ENCODE measurements at regions not wholly inside any gene's neighbourhood (a gene's known extent, or its start where the extent isn't known, plus 50 kb on each side); places are given as distances from the start of the nearest gene placed in this dataset.

GRCh38 chr3:67305160-67305559, 307.1 kb downstream of the KBTBD8 start:
- no peak overlapping the region for H3K27ac Mint-ChIP-seq
- ATAC-seq (replicated peaks in 1 of 4): no peak
- Histone ChIP-seq H3K9me3 (no peaks in the 10 kb centered on the region), H3K36me3 (ENCODE audit: control insufficient read depth in 2 of 2, extremely low read depth in 1 of 2, insufficient read depth in 1 of 2, low read length in 1 of 2) (no peaks in the 10 kb centered on the region), H3K27ac (ENCODE audit: low read length) (no peak overlapping the region), H3K4me3 (ENCODE audit: control insufficient read depth in 1 of 2, extremely low read depth in 1 of 2, low read length in 1 of 2) (no peak overlapping the region), H3K27me3 (replicated peaks in 1 of 2; ENCODE audit: control insufficient read depth in 2 of 2, extremely low read depth in 1 of 2, insufficient read depth in 2 of 2, low read length in 1 of 2) (no peaks in the 10 kb centered on the region), H3K4me1 (ENCODE audit: control insufficient read depth in 1 of 2, extremely low read depth in 1 of 2, insufficient read depth in 2 of 2, low read length in 2 of 2) (no peaks in the 10 kb centered on the region)
- no peaks in the 10 kb centered on the region for H3K4me1 Mint-ChIP-seq
- no peak for DNase-seq
- H3K27me3 Mint-ChIP-seq: peaks cover 0 to 3% of the 10 kb centered on the region in 2 donors
- H3K9me3 Mint-ChIP-seq: no peaks in the 10 kb centered on the region
- no peak overlapping the region for H3K4me3 Mint-ChIP-seq
- ChIA-PET CTCF (no interaction called here), POLR2A (no interaction called here)
- H3K36me3 Mint-ChIP-seq: no peaks in the 10 kb centered on the region
- WGBS (ENCODE audit: insufficient coverage): no CpG with 5 or more reads among the region's 2 CpGs

- POLR2A ChIA-PET: no interaction called here
- Histone ChIP-seq H3K27ac (ENCODE audit: low read length) (no peak overlapping the region), H3K4me1 (ENCODE audit: control insufficient read depth in 1 of 2, extremely low read depth in 1 of 2, insufficient read depth in 2 of 2, low read length in 2 of 2) (no peaks in the 10 kb centered on the region), H3K4me3 (ENCODE audit: control insufficient read depth in 1 of 2, extremely low read depth in 1 of 2, low read length in 1 of 2) (no peak overlapping the region), H3K36me3 (ENCODE audit: control insufficient read depth in 2 of 2, extremely low read depth in 1 of 2, insufficient read depth in 1 of 2, low read length in 1 of 2) (no peaks in the 10 kb centered on the region), H3K27me3 (replicated peaks in 1 of 2; ENCODE audit: control insufficient read depth in 2 of 2, extremely low read depth in 1 of 2, insufficient read depth in 2 of 2, low read length in 1 of 2) (no peaks in the 10 kb centered on the region), H3K9me3 (no peaks in the 10 kb centered on the region)
- ATAC-seq (replicated peaks in 1 of 4): no peak
- no peaks in the 10 kb centered on the region for H3K36me3 Mint-ChIP-seq
- 93% methylated on average over 2 of the region's 2 CpGs for WGBS (ENCODE audit: insufficient coverage)
- no peaks in the 10 kb centered on the region for H3K4me1 Mint-ChIP-seq
- H3K27ac Mint-ChIP-seq: no peak overlapping the region
- H3K27me3 Mint-ChIP-seq: peaks cover 0 to 3% of the 10 kb centered on the region in 2 donors
- DNase-seq: no peak
- no peaks in the 10 kb centered on the region for H3K9me3 Mint-ChIP-seq
- H3K4me3 Mint-ChIP-seq: no peak overlapping the region
- CTCF ChIA-PET: no interaction called here
Measured at GRCh38 chr3:67305922-67306321, 307.8 kb downstream of the KBTBD8 start.

GRCh38 chr3:67311440-67311839, 313.3 kb downstream of the KBTBD8 start:
- DNase-seq (no peak), ATAC-seq (replicated peaks in 1 of 4) (no peak)
- no peaks in the 10 kb centered on the region for H3K36me3 ChIP-seq (ENCODE audit: control insufficient read depth in 2 of 2, extremely low read depth in 1 of 2, insufficient read depth in 1 of 2, low read length in 1 of 2)
- H3K4me1 ChIP-seq (ENCODE audit: control insufficient read depth in 1 of 2, extremely low read depth in 1 of 2, insufficient read depth in 2 of 2, low read length in 2 of 2): no peaks in the 10 kb centered on the region
- H3K4me3 Mint-ChIP-seq: no peak overlapping the region
- ChIA-PET POLR2A (no interaction called here), CTCF (no interaction called here)
- H3K27ac ChIP-seq (ENCODE audit: low read length): no peak overlapping the region
- H3K4me1 Mint-ChIP-seq: no peaks in the 10 kb centered on the region
- H3K27ac Mint-ChIP-seq: no peak overlapping the region
- H3K27me3 ChIP-seq (replicated peaks in 1 of 2; ENCODE audit: control insufficient read depth in 2 of 2, extremely low read depth in 1 of 2, insufficient read depth in 2 of 2, low read length in 1 of 2): no peaks in the 10 kb centered on the region
- peaks cover 0 to 10% of the 10 kb centered on the region in 2 donors for H3K27me3 Mint-ChIP-seq
- no peaks in the 10 kb centered on the region for H3K36me3 Mint-ChIP-seq
- no peaks in the 10 kb centered on the region for H3K9me3 ChIP-seq
- H3K9me3 Mint-ChIP-seq: peaks cover 0 to 6% (median 0%) of the 10 kb centered on the region in 3 donors
- WGBS (ENCODE audit: insufficient coverage): no CpG with 5 or more reads among the region's 4 CpGs
- H3K4me3 ChIP-seq (ENCODE audit: control insufficient read depth in 1 of 2, extremely low read depth in 1 of 2, low read length in 1 of 2): no peak overlapping the region

- DNase-seq: no peak
- H3K4me1 Mint-ChIP-seq: no peaks in the 10 kb centered on the region
- POLR2A ChIA-PET: no interaction called here
- Histone ChIP-seq H3K9me3 (no peaks in the 10 kb centered on the region), H3K36me3 (ENCODE audit: control insufficient read depth in 2 of 2, extremely low read depth in 1 of 2, insufficient read depth in 1 of 2, low read length in 1 of 2) (no peaks in the 10 kb centered on the region), H3K4me3 (ENCODE audit: control insufficient read depth in 1 of 2, extremely low read depth in 1 of 2, low read length in 1 of 2) (no peak overlapping the region), H3K27ac (ENCODE audit: low read length) (no peak overlapping the region), H3K4me1 (ENCODE audit: control insufficient read depth in 1 of 2, extremely low read depth in 1 of 2, insufficient read depth in 2 of 2, low read length in 2 of 2) (no peaks in the 10 kb centered on the region), H3K27me3 (replicated peaks in 1 of 2; ENCODE audit: control insufficient read depth in 2 of 2, extremely low read depth in 1 of 2, insufficient read depth in 2 of 2, low read length in 1 of 2) (no peaks in the 10 kb centered on the region)
- peaks cover 0 to 6% (median 0%) of the 10 kb centered on the region in 3 donors for H3K9me3 Mint-ChIP-seq
- no peak overlapping the region for H3K4me3 Mint-ChIP-seq
- H3K36me3 Mint-ChIP-seq: no peaks in the 10 kb centered on the region
- CTCF ChIA-PET: no interaction called here
- H3K27ac Mint-ChIP-seq: no peak overlapping the region
- no peak for ATAC-seq (replicated peaks in 1 of 4)
- WGBS (ENCODE audit: insufficient coverage): 100% methylated on average over 2 of the region's 3 CpGs
- peaks cover 0 to 10% of the 10 kb centered on the region in 2 donors for H3K27me3 Mint-ChIP-seq
Measured at GRCh38 chr3:67312155-67312554, 314.0 kb downstream of the KBTBD8 start.

- CTCF ChIA-PET: no interaction called here
- Mint-ChIP-seq H3K27me3 (peaks cover 0 to 8% of the 10 kb centered on the region in 2 donors), H3K27ac (no peak overlapping the region), H3K4me1 (no peaks in the 10 kb centered on the region), H3K4me3 (no peak overlapping the region), H3K9me3 (peaks cover 4 to 7% (median 6%) of the 10 kb centered on the region in 3 donors), H3K36me3 (no peaks in the 10 kb centered on the region)
- WGBS (ENCODE audit: insufficient coverage): no CpG with 5 or more reads among the region's 2 CpGs
- H3K27me3 ChIP-seq (replicated peaks in 1 of 2; ENCODE audit: control insufficient read depth in 2 of 2, extremely low read depth in 1 of 2, insufficient read depth in 2 of 2, low read length in 1 of 2): no peaks in the 10 kb centered on the region
- H3K9me3 ChIP-seq: peaks cover 3% of the 10 kb centered on the region
- H3K36me3 ChIP-seq (ENCODE audit: control insufficient read depth in 2 of 2, extremely low read depth in 1 of 2, insufficient read depth in 1 of 2, low read length in 1 of 2): no peaks in the 10 kb centered on the region
- no peak overlapping the region for H3K4me3 ChIP-seq (ENCODE audit: control insufficient read depth in 1 of 2, extremely low read depth in 1 of 2, low read length in 1 of 2)
- no peak for DNase-seq
- no peak for ATAC-seq (replicated peaks in 1 of 4)
- no peaks in the 10 kb centered on the region for H3K4me1 ChIP-seq (ENCODE audit: control insufficient read depth in 1 of 2, extremely low read depth in 1 of 2, insufficient read depth in 2 of 2, low read length in 2 of 2)
- no peak overlapping the region for H3K27ac ChIP-seq (ENCODE audit: low read length)
- POLR2A ChIA-PET: no interaction called here
Measured at GRCh38 chr3:67318162-67318561, 320.1 kb downstream of the KBTBD8 start.

- Mint-ChIP-seq H3K36me3 (peaks cover 4% of the 10 kb centered on the region), H3K4me1 (no peaks in the 10 kb centered on the region), H3K27ac (no peak overlapping the region), H3K9me3 (peaks cover 0 to 9% (median 7%) of the 10 kb centered on the region in 3 donors), H3K27me3 (peaks cover 0 to 4% of the 10 kb centered on the region in 2 donors), H3K4me3 (no peak overlapping the region)
- ChIA-PET CTCF (no interaction called here), POLR2A (no interaction called here)
- peaks cover 3% of the 10 kb centered on the region for H3K9me3 ChIP-seq
- no peaks in the 10 kb centered on the region for H3K27me3 ChIP-seq (replicated peaks in 1 of 2; ENCODE audit: control insufficient read depth in 2 of 2, extremely low read depth in 1 of 2, insufficient read depth in 2 of 2, low read length in 1 of 2)
- no peak for DNase-seq
- no peaks in the 10 kb centered on the region for H3K36me3 ChIP-seq (ENCODE audit: control insufficient read depth in 2 of 2, extremely low read depth in 1 of 2, insufficient read depth in 1 of 2, low read length in 1 of 2)
- no peak for ATAC-seq (replicated peaks in 1 of 4)
- no peak overlapping the region for H3K27ac ChIP-seq (ENCODE audit: low read length)
- H3K4me3 ChIP-seq (ENCODE audit: control insufficient read depth in 1 of 2, extremely low read depth in 1 of 2, low read length in 1 of 2): no peak overlapping the region
- H3K4me1 ChIP-seq (ENCODE audit: control insufficient read depth in 1 of 2, extremely low read depth in 1 of 2, insufficient read depth in 2 of 2, low read length in 2 of 2): no peaks in the 10 kb centered on the region
Measured at GRCh38 chr3:67324554-67324953, 326.4 kb downstream of the KBTBD8 start.

Measured in T-cell (primary cell).